AG09319 (cell line): ENCODE measurements at regions not wholly inside any gene's neighbourhood (a gene's known extent, or its start where the extent isn't known, plus 50 kb on each side); places are given as distances from the start of the nearest gene placed in this dataset.
A peak's percentile ranks its signal among the peaks of the same experiment; 100 is the strongest.

ENCODE experiments used
- DNase-seq: peaks from one replicate; pipeline ENCODE4 v3.0.0-alpha.2; 2010; ENCODE audit warnings: low read depth; ENCODE audit errors: extremely low read depth
- TF ChIP-seq, protein P1 (sequence below): IDR thresholded peaks from 2 replicates; pipeline ENCODE4 v1.5.1; 2011; ENCODE audit warnings: low read depth, mild to moderate bottlenecking, inconsistent platforms, low read length, moderate library complexity

DNA sequence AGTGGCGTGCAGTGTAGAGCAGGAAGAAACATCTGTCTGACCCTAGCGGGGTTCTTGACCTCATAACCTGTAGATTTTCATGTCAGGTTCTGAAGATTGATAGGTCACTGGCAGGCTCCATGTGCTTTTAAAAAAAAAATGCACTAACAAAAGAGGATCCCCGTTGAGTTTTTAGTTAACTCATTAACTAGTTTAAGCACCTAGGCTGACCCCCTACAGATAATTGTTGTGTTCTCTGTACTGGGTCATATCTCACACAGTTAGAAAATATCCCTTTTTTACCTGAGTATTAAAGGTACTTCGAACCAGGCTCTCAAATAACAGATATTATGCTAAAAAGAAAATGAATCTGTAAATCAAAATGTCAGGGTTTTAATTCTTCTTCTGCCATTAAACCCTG is 676.6 kb downstream of the CDH11 start:
- TF ChIP-seq, protein P1, sequence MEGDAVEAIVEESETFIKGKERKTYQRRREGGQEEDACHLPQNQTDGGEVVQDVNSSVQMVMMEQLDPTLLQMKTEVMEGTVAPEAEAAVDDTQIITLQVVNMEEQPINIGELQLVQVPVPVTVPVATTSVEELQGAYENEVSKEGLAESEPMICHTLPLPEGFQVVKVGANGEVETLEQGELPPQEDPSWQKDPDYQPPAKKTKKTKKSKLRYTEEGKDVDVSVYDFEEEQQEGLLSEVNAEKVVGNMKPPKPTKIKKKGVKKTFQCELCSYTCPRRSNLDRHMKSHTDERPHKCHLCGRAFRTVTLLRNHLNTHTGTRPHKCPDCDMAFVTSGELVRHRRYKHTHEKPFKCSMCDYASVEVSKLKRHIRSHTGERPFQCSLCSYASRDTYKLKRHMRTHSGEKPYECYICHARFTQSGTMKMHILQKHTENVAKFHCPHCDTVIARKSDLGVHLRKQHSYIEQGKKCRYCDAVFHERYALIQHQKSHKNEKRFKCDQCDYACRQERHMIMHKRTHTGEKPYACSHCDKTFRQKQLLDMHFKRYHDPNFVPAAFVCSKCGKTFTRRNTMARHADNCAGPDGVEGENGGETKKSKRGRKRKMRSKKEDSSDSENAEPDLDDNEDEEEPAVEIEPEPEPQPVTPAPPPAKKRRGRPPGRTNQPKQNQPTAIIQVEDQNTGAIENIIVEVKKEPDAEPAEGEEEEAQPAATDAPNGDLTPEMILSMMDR: no peak
- DNase-seq: no peak

DNA sequence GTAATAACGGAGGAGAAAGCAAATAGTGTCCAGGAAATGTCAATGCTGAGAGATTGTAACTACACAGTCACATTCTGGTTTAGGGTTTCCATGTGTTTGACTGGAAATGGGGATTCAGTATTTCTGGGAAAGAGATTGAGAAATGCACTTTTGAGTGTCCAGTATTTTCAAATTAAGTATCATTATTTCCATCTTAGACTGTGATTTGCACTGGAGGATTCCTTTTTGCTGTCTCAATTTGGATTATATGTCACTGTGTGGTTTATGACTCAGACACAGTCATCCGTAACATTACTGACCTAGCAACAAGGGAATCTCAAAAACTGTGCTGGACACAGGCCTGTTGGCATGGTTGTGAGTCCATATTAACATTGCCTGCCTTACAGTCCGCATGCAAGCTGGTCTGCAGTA is 681.4 kb downstream of the CDH11 start:
- TF ChIP-seq, protein P1: no peak
- DNase-seq: peak; percentile 96

DNA sequence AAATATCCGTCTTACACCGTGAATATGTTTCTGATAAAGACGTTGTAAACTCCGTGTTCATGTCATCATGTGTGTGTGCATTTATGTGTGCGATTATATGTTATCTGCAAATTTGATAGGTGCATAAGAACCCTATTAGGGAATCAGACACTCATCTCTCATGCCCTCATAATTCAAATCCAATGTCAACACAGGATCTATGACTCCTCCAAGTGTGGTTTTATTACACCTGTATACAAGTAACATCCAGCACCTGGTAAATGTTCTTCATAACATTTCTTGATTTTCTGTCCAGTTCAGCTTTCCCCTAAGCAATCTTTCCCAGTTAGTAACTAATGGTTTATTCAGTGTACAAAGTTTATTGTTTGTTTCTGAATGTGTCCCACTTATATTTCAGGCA is 681.9 kb downstream of the CDH11 start:
- DNase-seq: no peak
- TF ChIP-seq, protein P1: no peak

DNA sequence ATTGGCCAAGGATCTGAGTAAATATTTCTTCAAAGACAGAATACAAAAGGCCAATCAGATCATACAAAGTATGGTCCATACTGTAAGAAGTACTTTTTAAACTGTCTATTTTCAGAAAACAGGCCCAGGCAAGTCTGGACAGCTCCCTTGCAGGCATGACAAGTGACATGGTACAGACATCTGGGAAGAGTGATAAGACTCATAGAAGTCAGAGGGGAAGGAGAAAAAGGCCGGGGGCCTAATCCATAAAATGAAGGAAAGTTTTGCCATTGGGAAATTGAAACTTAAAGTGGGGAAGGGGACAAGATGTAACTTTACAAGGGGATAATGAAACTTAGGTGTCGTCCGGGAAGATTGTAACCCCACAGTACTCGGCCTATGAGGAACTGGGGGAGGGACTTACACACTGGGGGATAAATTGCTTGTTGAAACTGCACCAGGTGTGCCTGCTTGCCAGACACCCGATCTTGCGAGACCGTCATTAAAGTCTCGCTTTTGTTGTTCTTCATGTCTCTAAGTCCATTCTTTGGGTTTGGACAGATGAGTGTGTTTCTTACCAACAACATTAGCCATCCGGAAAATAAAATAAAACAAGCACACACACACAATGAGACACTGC is 684.0 kb downstream of the CDH11 start:
- DNase-seq: no peak
- TF ChIP-seq, protein P1: no peak

DNA sequence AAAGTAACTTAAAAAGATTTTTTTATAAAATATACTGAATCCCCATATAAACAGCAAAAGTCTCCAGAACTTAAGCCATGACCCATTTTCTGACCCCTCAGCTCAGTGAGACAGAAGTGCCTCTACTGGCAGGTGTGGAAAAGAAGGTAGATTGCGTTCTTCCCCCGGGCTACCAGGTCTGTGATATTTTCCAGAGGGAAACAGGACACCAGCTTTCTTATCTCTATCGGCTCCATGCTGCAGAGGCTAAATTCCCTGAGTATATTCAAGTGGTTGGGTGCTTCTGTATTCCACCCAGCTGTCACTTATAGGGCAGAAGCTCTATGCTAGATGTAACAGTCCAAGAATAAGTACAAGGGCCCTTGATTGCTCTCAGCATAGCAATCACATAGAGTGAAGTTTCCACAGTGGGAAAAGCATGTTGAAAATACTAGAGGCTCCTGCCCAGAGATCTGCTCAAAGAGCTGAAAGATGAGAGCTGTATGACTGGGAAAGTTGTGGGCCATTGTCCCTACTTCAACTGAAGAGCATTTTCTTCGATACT is 687.3 kb downstream of the CDH11 start:
- no peak for DNase-seq
- TF ChIP-seq, protein P1: no peak

DNA sequence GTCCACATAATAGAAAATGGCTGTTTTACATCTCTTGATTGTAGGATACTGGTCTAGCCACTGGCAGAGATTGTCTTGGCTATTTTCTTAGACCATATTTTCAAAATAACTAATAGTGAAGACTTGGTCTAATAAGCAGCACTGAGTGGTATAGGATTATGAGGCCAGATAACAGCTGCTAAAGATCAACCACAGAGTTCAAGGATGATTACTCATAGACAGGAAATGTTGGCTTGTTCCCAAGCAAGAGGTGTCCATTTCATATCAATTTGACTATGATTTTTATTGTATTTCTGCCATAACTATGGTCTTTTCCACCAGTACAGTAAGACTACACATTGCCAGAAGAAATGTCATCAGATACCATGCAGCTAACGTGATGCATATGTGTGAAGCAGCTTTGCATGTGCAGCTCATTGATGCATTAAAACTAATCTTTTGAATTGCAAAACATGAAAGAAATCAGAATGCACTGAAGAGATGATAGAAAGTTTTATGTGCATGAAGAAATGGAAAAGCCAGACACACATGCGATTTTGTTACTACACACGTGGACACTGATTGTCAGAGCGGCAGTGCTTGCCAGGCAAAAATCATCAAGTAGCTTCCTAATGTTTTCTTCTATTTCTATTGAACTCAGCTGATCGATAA is 693.3 kb downstream of the CDH11 start:
- TF ChIP-seq, protein P1: no peak
- DNase-seq: peak; percentile 68

DNA sequence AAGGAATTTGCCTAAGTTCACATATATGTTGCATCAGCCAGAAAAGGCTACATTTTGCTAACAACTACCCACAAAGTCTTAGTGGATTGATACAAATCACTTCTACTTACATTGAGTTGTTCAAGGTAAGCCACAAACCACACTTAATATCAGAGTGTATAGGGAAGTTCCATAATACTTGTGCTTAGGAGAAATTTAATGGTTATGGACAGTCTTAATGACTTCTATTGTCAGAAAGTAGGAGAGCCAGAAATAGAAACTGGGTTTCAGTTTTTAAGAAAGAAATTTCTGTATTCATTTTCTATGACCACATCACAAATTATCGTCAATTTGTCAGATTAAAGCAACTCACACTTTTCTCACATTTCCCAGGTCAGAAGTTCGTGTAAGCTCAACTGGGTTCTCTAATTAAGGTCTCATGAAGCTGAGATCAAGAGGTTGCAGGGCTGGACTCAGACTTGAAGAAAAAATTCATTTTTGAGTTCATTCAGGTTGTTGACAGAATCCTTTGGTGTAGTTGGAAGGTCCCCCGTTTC is 695.7 kb downstream of the CDH11 start:
- TF ChIP-seq, protein P1: no peak
- DNase-seq: no peak
